Thyroid gland (tissue), 4 donors: ENCODE measurements at regions not wholly inside any gene's neighbourhood (a gene's known extent, or its start where the extent isn't known, plus 50 kb on each side); places are given as distances from the start of the nearest gene placed in this dataset.

ENCODE experiments used
- POLR2A ChIP-seq, 2 donors: fragments of 450-650 bp; IDR thresholded peaks; one replicate each; pipeline ENCODE4 v1.6.1; 2017; ENCODE audit warnings: antibody characterized with exemption in 2 of 2, mild to moderate bottlenecking in 2 of 2, moderate library complexity in 1 of 2
- TF ChIP-seq, protein P1 (sequence below), 6 experiments: fragments of 200-600 bp in 3 of 6; fragments of 450-650 bp in 3 of 6; sonication (generic) in 3 of 6; IDR thresholded peaks; one replicate each; pipeline ENCODE4 v1.5.1; 2016 to 2019; ENCODE audit warnings: antibody characterized with exemption in 6 of 6, mild to moderate bottlenecking in 2 of 6, inconsistent platforms in 1 of 6, moderate library complexity in 1 of 6

DNA sequence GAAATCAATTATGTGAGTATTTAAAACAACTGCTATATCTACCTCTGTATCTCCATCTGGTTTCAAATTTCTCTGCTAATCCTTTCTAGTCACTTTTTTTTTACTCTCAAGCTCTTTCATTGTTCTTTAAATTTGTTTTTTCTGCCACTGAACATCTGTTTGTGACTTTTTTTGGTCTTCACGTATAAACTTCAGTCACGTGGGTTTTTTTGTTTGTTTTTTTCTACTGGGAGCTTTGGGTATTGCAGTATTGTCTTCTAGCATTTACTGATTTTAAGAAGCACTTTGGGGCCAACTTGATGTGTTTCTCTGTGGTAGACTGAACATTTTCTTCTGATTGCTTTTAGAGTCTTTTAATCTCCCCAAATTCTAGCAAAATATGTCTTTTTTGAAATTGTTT lies 262.6 kb upstream of the RXFP2 start:
- TF ChIP-seq, protein P1, sequence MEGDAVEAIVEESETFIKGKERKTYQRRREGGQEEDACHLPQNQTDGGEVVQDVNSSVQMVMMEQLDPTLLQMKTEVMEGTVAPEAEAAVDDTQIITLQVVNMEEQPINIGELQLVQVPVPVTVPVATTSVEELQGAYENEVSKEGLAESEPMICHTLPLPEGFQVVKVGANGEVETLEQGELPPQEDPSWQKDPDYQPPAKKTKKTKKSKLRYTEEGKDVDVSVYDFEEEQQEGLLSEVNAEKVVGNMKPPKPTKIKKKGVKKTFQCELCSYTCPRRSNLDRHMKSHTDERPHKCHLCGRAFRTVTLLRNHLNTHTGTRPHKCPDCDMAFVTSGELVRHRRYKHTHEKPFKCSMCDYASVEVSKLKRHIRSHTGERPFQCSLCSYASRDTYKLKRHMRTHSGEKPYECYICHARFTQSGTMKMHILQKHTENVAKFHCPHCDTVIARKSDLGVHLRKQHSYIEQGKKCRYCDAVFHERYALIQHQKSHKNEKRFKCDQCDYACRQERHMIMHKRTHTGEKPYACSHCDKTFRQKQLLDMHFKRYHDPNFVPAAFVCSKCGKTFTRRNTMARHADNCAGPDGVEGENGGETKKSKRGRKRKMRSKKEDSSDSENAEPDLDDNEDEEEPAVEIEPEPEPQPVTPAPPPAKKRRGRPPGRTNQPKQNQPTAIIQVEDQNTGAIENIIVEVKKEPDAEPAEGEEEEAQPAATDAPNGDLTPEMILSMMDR (IDR thresholded peaks at IDR 0.05) = no peak
- no peak for TF ChIP-seq POLR2A (IDR thresholded peaks at IDR 0.05)
